H1 (cell line): ENCODE measurements at regions not wholly inside any gene's neighbourhood (a gene's known extent, or its start where the extent isn't known, plus 50 kb on each side); places are given as distances from the start of the nearest gene placed in this dataset.

Experiments
- CTCF ChIA-PET: fragments of 300-600 bp; sonication (Branson Sonifier 250); formaldehyde crosslinking; loops from one replicate; lab custom pipeline; 2021; ENCODE audit not compliant: partially characterized antibody; lab: Charles Lee
- POLR2A ChIA-PET: fragments of 300-600 bp; sonication (Branson Sonifier 250); formaldehyde crosslinking; loops from one replicate; lab custom pipeline; 2021; ENCODE audit warnings: inconsistent platforms; ENCODE audit not compliant: partially characterized antibody; lab: Charles Lee
- DNase-seq, 2 experiments: peaks; one replicate each; pipeline versions ENCODE4 v3.0.0 to v3.0.0-alpha.2; 2010 to 2022; ENCODE audit warnings: low spot score in 2 of 2, low read depth in 1 of 2, mixed read lengths in 1 of 2
- FAIRE-seq: peaks from 2 replicates; lab custom pipeline; 2011; peaks lifted over from hg19 to GRCh38; lab: Jason Lieb, UNC
- H2AFZ ChIP-seq: 2 replicates; pipeline ENCODE4 v1.8.1; 2012; ENCODE audit warnings: low read length, inconsistent platforms
- H2AK5ac ChIP-seq: 2 replicates; pipeline ENCODE4 v1.6.1; 2013; ENCODE audit warnings: low read depth, low read length
- H2BK120ac ChIP-seq: replicated peaks from 2 replicates; pipeline ENCODE3; 2013; ENCODE audit warnings: low read depth, low read length, inconsistent platforms
- H2BK12ac ChIP-seq: 2 replicates; pipeline ENCODE4 v1.6.1; 2013; ENCODE audit warnings: low read depth, low read length
- H2BK15ac ChIP-seq: 2 replicates; pipeline ENCODE4 v1.6.1; 2013; ENCODE audit warnings: low read length
- H2BK20ac ChIP-seq: 2 replicates; pipeline ENCODE4 v1.6.1; 2013; ENCODE audit warnings: low read length
- H2BK5ac ChIP-seq: 2 replicates; pipeline ENCODE4 v1.6.1; 2013; ENCODE audit warnings: low read depth, low read length
- H3K14ac ChIP-seq: 2 replicates; pipeline ENCODE4 v1.6.1; 2013; ENCODE audit warnings: inconsistent platforms; ENCODE audit not compliant: insufficient read length
- H3K18ac ChIP-seq: 2 replicates; pipeline ENCODE4 v1.6.1; 2013; ENCODE audit warnings: low read length; ENCODE audit errors: extremely low read depth
- H3K23ac ChIP-seq: 2 replicates; pipeline ENCODE4 v1.6.1; 2013; ENCODE audit warnings: inconsistent platforms; ENCODE audit not compliant: insufficient read length
- H3K23me2 ChIP-seq: 2 replicates; pipeline ENCODE4 v1.6.1; 2013; ENCODE audit warnings: low read depth, low read length
- H3K27ac ChIP-seq: 2 replicates; pipeline ENCODE4 v1.6.1; 2011; ENCODE audit warnings: low read depth, low read length, inconsistent platforms
- H3K27me3 ChIP-seq, 4 experiments: replicated peaks in 1 of 4; 1 replicate in 1 of 4; 2 replicates in 3 of 4; pipeline versions ENCODE4 v1.6.1 to v1.8.1; 2011 to 2013; ENCODE audit warnings: low read length in 3 of 4, mild to moderate bottlenecking in 3 of 4, inconsistent platforms in 2 of 4, mixed read lengths in 2 of 4, moderate library complexity in 1 of 4; ENCODE audit not compliant: control insufficient read depth in 3 of 4, insufficient read depth in 3 of 4; ENCODE audit errors: extremely low read depth in 1 of 4
- H3K36me3 ChIP-seq, 4 experiments: 2 replicates each; pipeline versions ENCODE4 v1.6.1 to v1.8.1; 2011 to 2013; ENCODE audit warnings: mild to moderate bottlenecking in 4 of 4, low read length in 3 of 4, moderate library complexity in 2 of 4, control low read depth in 1 of 4, inconsistent platforms in 1 of 4; ENCODE audit not compliant: insufficient read depth in 4 of 4, control insufficient read depth in 2 of 4
- H3K4ac ChIP-seq: replicated peaks from 2 replicates; pipeline ENCODE3; 2013; ENCODE audit warnings: low read length, low read depth, mixed read lengths, inconsistent platforms; ENCODE audit not compliant: insufficient read length
- H3K4me1 ChIP-seq, 4 experiments: replicated peaks in 1 of 4; 1 replicate in 1 of 4; 2 replicates in 3 of 4; pipeline versions ENCODE4 v1.6.1 to v1.8.1; 2011 to 2013; ENCODE audit warnings: low read length in 3 of 4, inconsistent platforms in 2 of 4, mixed read lengths in 1 of 4; ENCODE audit not compliant: insufficient read depth in 4 of 4, control insufficient read depth in 3 of 4
- H3K4me2 ChIP-seq, 2 experiments: 2 replicates each; pipeline versions ENCODE4 v1.6.1 to v1.8.1; 2011 to 2013; ENCODE audit warnings: low read depth in 2 of 2, low read length in 2 of 2, control low read depth in 1 of 2, inconsistent platforms in 1 of 2, mild to moderate bottlenecking in 1 of 2; ENCODE audit not compliant: insufficient read depth in 1 of 2
- H3K4me3 ChIP-seq, 4 experiments: fragments of 200-600, 300-600 bp in 1 of 4; sonication (generic), shearing (Covaris generic), sonication (Bioruptor Twin) in 1 of 4; 2 replicates each; pipeline versions ENCODE4 v1.5.1 to v1.8.1; 2011 to 2016; ENCODE audit warnings: low read length in 4 of 4, low read depth in 3 of 4, control low read depth in 2 of 4, inconsistent platforms in 2 of 4, mild to moderate bottlenecking in 2 of 4, mixed read lengths in 1 of 4, moderate library complexity in 1 of 4; ENCODE audit not compliant: insufficient read depth in 2 of 4; ENCODE audit errors: extremely low read depth in 1 of 4
- H3K56ac ChIP-seq: replicated peaks from 2 replicates; pipeline ENCODE3; 2013; ENCODE audit warnings: low read depth, mild to moderate bottlenecking, mixed read lengths, low read length, inconsistent platforms; ENCODE audit not compliant: insufficient read length
- H3K79me1 ChIP-seq: 2 replicates; pipeline ENCODE4 v1.6.1; 2013; ENCODE audit warnings: low read depth, low read length, control low read depth
- H3K79me2 ChIP-seq, 2 experiments: 2 replicates each; pipeline versions ENCODE4 v1.6.1 to v1.8.1; 2012 to 2013; ENCODE audit warnings: low read length in 2 of 2, mild to moderate bottlenecking in 2 of 2, inconsistent platforms in 1 of 2; ENCODE audit not compliant: insufficient read depth in 2 of 2, control insufficient read depth in 1 of 2
- H3K9ac ChIP-seq, 4 experiments: replicated peaks in 1 of 4; 1 replicate in 1 of 4; 2 replicates in 3 of 4; pipeline versions ENCODE4 v1.6.1 to v1.8.1; 2011 to 2013; ENCODE audit warnings: low read depth in 3 of 4, low read length in 3 of 4, control low read depth in 2 of 4, mild to moderate bottlenecking in 2 of 4, moderate library complexity in 2 of 4, inconsistent platforms in 1 of 4; ENCODE audit errors: extremely low read depth in 1 of 4
- H3K9me3 ChIP-seq, 2 experiments: 2 replicates each; pipeline versions ENCODE4 v1.6.1 to v1.8.1; 2012 to 2013; ENCODE audit warnings: mild to moderate bottlenecking in 2 of 2, moderate library complexity in 2 of 2, control low read depth in 1 of 2, inconsistent platforms in 1 of 2, low read depth in 1 of 2, low read length in 1 of 2, mixed read lengths in 1 of 2; ENCODE audit not compliant: insufficient read depth in 2 of 2
- H4K20me1 ChIP-seq, 2 experiments: replicated peaks in 1 of 2; 2 replicates each; pipeline versions ENCODE3 to v1.8.1; 2011 to 2013; ENCODE audit warnings: inconsistent platforms in 2 of 2, low read length in 2 of 2, mild to moderate bottlenecking in 1 of 2; ENCODE audit not compliant: insufficient read depth in 2 of 2, control insufficient read depth in 1 of 2
- H4K5ac ChIP-seq: 2 replicates; pipeline ENCODE4 v1.6.1; 2013; ENCODE audit warnings: low read length, low read depth, mixed read lengths, inconsistent platforms; ENCODE audit not compliant: insufficient read length
- H4K8ac ChIP-seq: 2 replicates; pipeline ENCODE4 v1.8.0; 2013; ENCODE audit warnings: mild to moderate bottlenecking, moderate library complexity, low read length, inconsistent platforms; ENCODE audit not compliant: insufficient read depth; ENCODE audit errors: extremely low read depth
- H4K91ac ChIP-seq: replicated peaks from 2 replicates; pipeline ENCODE3; 2013; ENCODE audit warnings: low read length, mixed read lengths, inconsistent platforms; ENCODE audit not compliant: insufficient read length
- GABPA ChIP-seq: IDR thresholded peaks from 2 replicates; pipeline ENCODE4 v1.6.1; 2011; ENCODE audit warnings: mild to moderate bottlenecking, low read length, moderate library complexity, borderline replicate concordance; ENCODE audit not compliant: insufficient read depth
- TBP ChIP-seq: IDR thresholded peaks from 2 replicates; pipeline ENCODE4 v1.6.1; 2011; ENCODE audit warnings: low read depth, low read length, improper control_type of control experiment
- WGBS, 2 experiments: shearing (Covaris generic) in 1 of 2; methylation state at CpG; one replicate each; pipeline versions ENCODE4 v1.1.6 to v1.1.7; 2013 to 2015; ENCODE audit warnings: low lambda C conversion rate in 2 of 2, mixed read lengths in 2 of 2, inconsistent platforms in 1 of 2, low coverage in 1 of 2, missing lambda C conversion rate in 1 of 2; ENCODE audit not compliant: insufficient replicate concordance in 2 of 2, insufficient coverage in 1 of 2, insufficient read length in 1 of 2; ENCODE audit errors: extremely low coverage in 1 of 2, missing lambda C conversion rate in 1 of 2; 5-methylcytosine and 5-hydroxymethylcytosine counted together

- DNase-seq (no peak), FAIRE-seq (no peak)
- Histone ChIP-seq H2AK5ac (no peak overlapping the region), H3K79me1 (no peaks in the 10 kb centered on the region), H3K23ac (no peak overlapping the region), H3K56ac (no peak overlapping the region), H4K20me1 (peaks cover 0 to 1% of the 10 kb centered on the region in 2 experiments), H3K79me2 (no peaks in the 10 kb centered on the region), H2BK5ac (no peak overlapping the region), H3K27ac (no peak overlapping the region), H3K4me3 (no peak overlapping the region), H3K36me3 (no peaks in the 10 kb centered on the region), H2BK15ac (no peak overlapping the region), H3K4ac (no peak overlapping the region), H4K91ac (no peak overlapping the region), H3K27me3 (no peaks in the 10 kb centered on the region), H4K8ac (no peak overlapping the region), H3K23me2 (no peaks in the 10 kb centered on the region), H3K9ac (no peak overlapping the region), H2BK12ac (no peak overlapping the region), H3K14ac (no peak overlapping the region), H3K18ac (no peak overlapping the region), H3K9me3 (no peaks in the 10 kb centered on the region), H2BK20ac (no peak overlapping the region), H3K4me1 (peaks cover 0 to 2% (median 0%) of the 10 kb centered on the region in 4 experiments; a peak in 2 of 7 replicates), H2BK120ac (no peak overlapping the region), H3K4me2 (no peak overlapping the region), H2AFZ (no peak overlapping the region), H4K5ac (no peak overlapping the region)
- POLR2A ChIA-PET = no interaction called here
- 84% methylated on average over 4 of the region's 4 CpGs; no CpG with 5 or more reads in 1 of the 2 experiments for WGBS, 2 experiments
- TF ChIP-seq TBP (no peak), GABPA (no peak)
- CTCF ChIA-PET = interaction anchor here (1.1 kb wide), 1 partner anchor 186 kb away, joined by 3 read pairs; no protein-coding TSS in a partner anchor
These were observed 437.1 kb upstream of the NPVF start for GRCh38 chr7:25665374-25665773.
